ENCODE measurements at regions not wholly inside any gene's neighbourhood (a gene's known extent, or its start where the extent isn't known, plus 50 kb on each side); places are given as distances from the start of the nearest gene placed in this dataset.

DNA sequence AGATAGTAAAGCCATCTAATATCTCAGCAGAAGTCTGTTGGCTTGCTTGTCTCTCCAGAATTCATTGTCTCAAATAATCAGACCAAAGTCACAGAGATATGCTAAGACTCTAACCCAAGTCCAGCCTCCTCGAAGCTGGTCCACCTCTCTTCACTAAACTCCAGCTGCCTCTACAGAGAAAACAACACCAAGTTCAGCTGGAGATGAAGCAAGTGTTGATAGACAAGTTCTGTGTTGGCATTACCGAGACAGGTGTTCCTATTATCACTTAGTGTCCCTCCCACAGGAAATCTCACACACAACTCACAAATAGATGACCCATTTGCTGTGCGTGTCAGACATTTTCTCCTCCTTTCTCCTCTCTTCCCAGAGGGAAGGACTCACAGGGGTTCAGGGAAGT lies 164.4 kb upstream of the ANKFN1 start:
- peaks cover 0 to 1% (median 0%) of the 10 kb centered on the region in 4 experiments; a peak in 1 of 7 replicates for H3K27me3 ChIP-seq (replicated peaks in 1 of 4; ENCODE audit: control insufficient read depth in 3 of 4, extremely low read depth in 1 of 4, insufficient read depth in 3 of 4, low read length in 3 of 4)
- no peak overlapping the region for H2BK12ac ChIP-seq (ENCODE audit: low read depth, low read length)
- H3K9me3 ChIP-seq (ENCODE audit: insufficient read depth in 2 of 2, low read depth in 1 of 2, low read length in 1 of 2) = peaks cover 11 to 12% of the 10 kb centered on the region in 2 experiments; a peak in 3 of 4 replicates
- H3K4me2 ChIP-seq (ENCODE audit: insufficient read depth in 1 of 2, low read depth in 2 of 2, low read length in 2 of 2) = no peak overlapping the region
- no peak overlapping the region for H2AK5ac ChIP-seq (ENCODE audit: low read depth, low read length)
- no peaks in the 10 kb centered on the region for H3K23me2 ChIP-seq (ENCODE audit: low read depth, low read length)
- H4K5ac ChIP-seq (ENCODE audit: insufficient read length, low read depth, low read length) = no peak overlapping the region
- no peak overlapping the region for H3K14ac ChIP-seq (ENCODE audit: insufficient read length)
- no peak overlapping the region for H4K8ac ChIP-seq (ENCODE audit: extremely low read depth, insufficient read depth, low read length)
- H3K23ac ChIP-seq (ENCODE audit: insufficient read length) = no peak overlapping the region
- DNase-seq (ENCODE audit: low read depth in 1 of 2, low spot score in 2 of 2) (no peak), FAIRE-seq (no peak)
- no peaks in the 10 kb centered on the region for H3K79me2 ChIP-seq (ENCODE audit: control insufficient read depth in 1 of 2, insufficient read depth in 2 of 2, low read length in 2 of 2)
- peak overlapping the region; percentile 65 for H3K4ac ChIP-seq (replicated peaks; ENCODE audit: insufficient read length, low read depth, low read length)
- H4K20me1 ChIP-seq (replicated peaks in 1 of 2; ENCODE audit: control insufficient read depth in 1 of 2, insufficient read depth in 2 of 2, low read length in 2 of 2) = no peaks in the 10 kb centered on the region
- 91% methylated on average over 3 of the region's 3 CpGs; no CpG with 5 or more reads in 1 of the 2 experiments for WGBS, 2 experiments (ENCODE audit: extremely low coverage in 1 of 2, insufficient coverage in 1 of 2, insufficient read length in 1 of 2, insufficient replicate concordance in 2 of 2, low coverage in 1 of 2, low lambda C conversion rate in 2 of 2, missing lambda C conversion rate in 1 of 2)
- H3K4me1 ChIP-seq (replicated peaks in 1 of 4; ENCODE audit: control insufficient read depth in 3 of 4, insufficient read depth in 4 of 4, low read length in 3 of 4) = peaks cover 1 to 9% (median 5%) of the 10 kb centered on the region in 4 experiments; a peak in 6 of 7 replicates
- no peak overlapping the region for H3K18ac ChIP-seq (ENCODE audit: extremely low read depth, low read length)
- no peaks in the 10 kb centered on the region for H3K36me3 ChIP-seq (ENCODE audit: control insufficient read depth in 2 of 4, insufficient read depth in 4 of 4, low read length in 3 of 4)
- no peak overlapping the region for H2BK15ac ChIP-seq (ENCODE audit: low read length)
- no peak overlapping the region for H3K27ac ChIP-seq (ENCODE audit: low read depth, low read length)
- H4K91ac ChIP-seq (replicated peaks; ENCODE audit: insufficient read length, low read length) = no peak overlapping the region
- H2AFZ ChIP-seq (ENCODE audit: low read length) = no peak overlapping the region
- H3K56ac ChIP-seq (replicated peaks; ENCODE audit: insufficient read length, low read depth, low read length) = no peak overlapping the region
- no peak overlapping the region for H3K9ac ChIP-seq (replicated peaks in 1 of 4; ENCODE audit: extremely low read depth in 1 of 4, low read depth in 3 of 4, low read length in 3 of 4)
- CTCF ChIA-PET (ENCODE audit: partially characterized antibody) = no interaction called here
- no peak overlapping the region for H2BK5ac ChIP-seq (ENCODE audit: low read depth, low read length)
- H3K79me1 ChIP-seq (ENCODE audit: low read depth, low read length) = no peaks in the 10 kb centered on the region
- no peak overlapping the region for H3K4me3 ChIP-seq (ENCODE audit: extremely low read depth in 1 of 4, insufficient read depth in 2 of 4, low read depth in 3 of 4, low read length in 4 of 4)
- H2BK20ac ChIP-seq (ENCODE audit: low read length) = no peak overlapping the region
- POLR2A ChIA-PET (ENCODE audit: partially characterized antibody) = interaction anchor here (1.0 kb wide), 1 partner anchor 21 kb away, joined by 3 read pairs; no protein-coding TSS in a partner anchor
- no peak overlapping the region for H2BK120ac ChIP-seq (replicated peaks; ENCODE audit: low read depth, low read length)
- TF ChIP-seq HDAC2 (IDR thresholded peaks at IDR 0.05; ENCODE audit: borderline replicate concordance in 1 of 2, low read depth in 2 of 2, low read length in 2 of 2) (no peak), BACH1 (IDR thresholded peaks at IDR 0.05; ENCODE audit: low read length) (no peak), SP1 (IDR thresholded peaks at IDR 0.05; ENCODE audit: low read depth, low read length) (no peak), NRF1 (IDR thresholded peaks at IDR 0.05; ENCODE audit: low read depth, low read length) (no peak), GABPA (IDR thresholded peaks at IDR 0.05; ENCODE audit: borderline replicate concordance, insufficient read depth, low read length) (no peak), NANOG (IDR thresholded peaks at IDR 0.05; ENCODE audit: insufficient read depth, low read depth, low read length, poor library complexity, severe bottlenecking) (no peak), GTF2F1 (IDR thresholded peaks at IDR 0.05; ENCODE audit: borderline replicate concordance, low read depth, low read length) (no peak), E2F6 (IDR thresholded peaks at IDR 0.05) (no peak), SRF (IDR thresholded peaks at IDR 0.05; ENCODE audit: low read depth, low read length) (no peak), HDAC6 (IDR thresholded peaks at IDR 0.05; ENCODE audit: low read depth, low read length) (no peak)
- TF ChIP-seq, protein P1, sequence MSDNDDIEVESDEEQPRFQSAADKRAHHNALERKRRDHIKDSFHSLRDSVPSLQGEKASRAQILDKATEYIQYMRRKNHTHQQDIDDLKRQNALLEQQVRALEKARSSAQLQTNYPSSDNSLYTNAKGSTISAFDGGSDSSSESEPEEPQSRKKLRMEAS (IDR thresholded peaks at IDR 0.05) = no peak
- TF ChIP-seq, protein P2, sequence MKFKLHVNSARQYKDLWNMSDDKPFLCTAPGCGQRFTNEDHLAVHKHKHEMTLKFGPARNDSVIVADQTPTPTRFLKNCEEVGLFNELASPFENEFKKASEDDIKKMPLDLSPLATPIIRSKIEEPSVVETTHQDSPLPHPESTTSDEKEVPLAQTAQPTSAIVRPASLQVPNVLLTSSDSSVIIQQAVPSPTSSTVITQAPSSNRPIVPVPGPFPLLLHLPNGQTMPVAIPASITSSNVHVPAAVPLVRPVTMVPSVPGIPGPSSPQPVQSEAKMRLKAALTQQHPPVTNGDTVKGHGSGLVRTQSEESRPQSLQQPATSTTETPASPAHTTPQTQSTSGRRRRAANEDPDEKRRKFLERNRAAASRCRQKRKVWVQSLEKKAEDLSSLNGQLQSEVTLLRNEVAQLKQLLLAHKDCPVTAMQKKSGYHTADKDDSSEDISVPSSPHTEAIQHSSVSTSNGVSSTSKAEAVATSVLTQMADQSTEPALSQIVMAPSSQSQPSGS (IDR thresholded peaks at IDR 0.05; ENCODE audit: low read length) = no peak
